ENCODE measurements at regions not wholly inside any gene's neighbourhood (a gene's known extent, or its start where the extent isn't known, plus 50 kb on each side); places are given as distances from the start of the nearest gene placed in this dataset.

GRCh38 chr3:110743202-110743601, 328.4 kb upstream of the NECTIN3 start:
- intact Hi-C loops (cut with DNase I), result no loop called here
- no peak for DNase-seq (ENCODE audit: low spot score)

- DNase-seq (ENCODE audit: low spot score), result no peak
Measured at GRCh38 chr3:110743984-110744383, 327.6 kb upstream of the NECTIN3 start.

DNA sequence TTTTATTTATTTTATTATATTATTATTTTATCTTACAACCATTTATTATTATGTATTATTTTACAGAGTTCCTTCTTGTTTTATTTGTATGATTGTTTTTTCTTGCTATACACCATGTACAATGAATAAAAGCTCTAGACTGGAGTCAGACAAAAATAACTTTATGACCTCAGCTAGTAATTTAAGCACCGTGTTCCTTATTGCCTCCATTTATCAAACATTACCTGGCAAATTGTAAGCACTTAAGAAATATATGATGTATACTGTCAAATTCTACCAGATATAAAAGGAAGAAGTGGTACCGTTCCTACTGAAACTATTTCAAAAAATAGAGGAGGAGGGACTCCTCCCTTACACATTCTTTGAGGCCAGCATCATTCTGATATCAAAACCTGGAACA, 326.9 kb upstream of the NECTIN3 start:
- intact Hi-C loops (cut with DNase I), result no loop called here
- no peak for DNase-seq (ENCODE audit: low spot score)

More at GRCh38 chr3:110743984-110744383, 327.6 kb upstream of the NECTIN3 start:
- intact Hi-C loops (cut with DNase I), result no loop called here

GRCh38 chr3:110749006-110749405, 322.6 kb upstream of the NECTIN3 start:
- no peak for DNase-seq (ENCODE audit: low spot score)
- intact Hi-C loops (cut with DNase I), result no loop called here

- intact Hi-C loops (cut with DNase I), result no loop called here
- DNase-seq (ENCODE audit: low spot score), result no peak
Measured at GRCh38 chr3:110750201-110750600, 321.4 kb upstream of the NECTIN3 start.

- DNase-seq (ENCODE audit: low spot score), result no peak
- intact Hi-C loops (cut with DNase I), result no loop called here
Measured at GRCh38 chr3:110752307-110752706, 319.3 kb upstream of the NECTIN3 start.

- intact Hi-C loops (cut with DNase I), result no loop called here
- DNase-seq (ENCODE audit: low spot score), result no peak
Measured at GRCh38 chr3:110753516-110753915, 318.1 kb upstream of the NECTIN3 start.

DNA sequence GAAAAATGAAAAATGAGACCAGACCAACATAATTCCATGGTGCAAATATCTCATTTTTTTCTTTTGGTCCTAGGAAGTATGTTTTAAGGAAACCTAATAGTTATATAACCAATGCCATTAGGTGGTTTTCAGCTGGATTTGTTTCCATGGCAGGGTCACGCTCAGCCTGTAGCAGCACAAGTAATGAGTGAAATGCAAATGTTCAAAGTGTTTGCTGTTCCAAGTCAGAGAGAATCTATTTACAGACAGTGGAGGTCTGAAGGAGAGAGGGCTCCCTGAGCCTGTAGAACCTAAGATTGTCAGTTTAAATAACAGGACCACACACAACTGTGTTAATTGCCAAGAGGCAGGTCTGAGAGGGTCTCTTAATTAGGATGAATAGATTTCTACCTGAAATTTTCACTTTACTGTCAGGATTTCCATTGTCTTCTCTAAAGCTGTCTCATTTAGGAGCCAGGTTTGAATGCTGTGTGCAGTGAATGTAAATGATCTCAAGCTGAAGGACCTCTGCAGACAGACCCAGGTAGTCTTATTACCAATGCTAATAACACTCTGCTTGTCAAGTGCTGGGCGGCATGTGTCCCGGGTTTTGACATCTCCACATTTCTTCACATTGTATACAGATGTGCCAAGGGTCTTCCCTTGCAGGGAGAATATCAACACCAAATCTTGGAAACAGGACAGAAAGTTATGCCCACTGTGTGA, 317.3 kb upstream of the NECTIN3 start:
- no peak for DNase-seq (ENCODE audit: low spot score)
- intact Hi-C loops (cut with DNase I), result no loop called here

DNA sequence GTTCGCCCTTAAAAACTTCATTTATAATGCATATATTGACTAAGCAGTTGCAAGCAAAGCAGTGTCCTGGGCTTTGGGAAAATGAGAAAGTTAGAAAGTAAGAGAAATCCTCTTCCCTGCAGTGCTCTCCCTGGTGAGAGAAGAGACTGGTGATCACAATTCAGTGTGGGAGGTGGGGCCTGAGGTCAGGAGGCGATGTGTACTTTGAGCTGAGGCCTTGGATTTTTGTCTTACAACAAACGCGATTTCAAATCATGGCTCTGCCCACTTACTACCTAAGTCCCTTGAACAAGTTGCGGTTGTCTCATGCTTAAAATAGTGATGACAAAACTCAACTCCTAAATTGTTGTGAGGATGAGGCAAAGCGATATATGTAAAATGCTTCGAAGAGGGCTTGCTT, 316.3 kb upstream of the NECTIN3 start:
- no peak for DNase-seq (ENCODE audit: low spot score)
- intact Hi-C loops (cut with DNase I), result no loop called here

DNA sequence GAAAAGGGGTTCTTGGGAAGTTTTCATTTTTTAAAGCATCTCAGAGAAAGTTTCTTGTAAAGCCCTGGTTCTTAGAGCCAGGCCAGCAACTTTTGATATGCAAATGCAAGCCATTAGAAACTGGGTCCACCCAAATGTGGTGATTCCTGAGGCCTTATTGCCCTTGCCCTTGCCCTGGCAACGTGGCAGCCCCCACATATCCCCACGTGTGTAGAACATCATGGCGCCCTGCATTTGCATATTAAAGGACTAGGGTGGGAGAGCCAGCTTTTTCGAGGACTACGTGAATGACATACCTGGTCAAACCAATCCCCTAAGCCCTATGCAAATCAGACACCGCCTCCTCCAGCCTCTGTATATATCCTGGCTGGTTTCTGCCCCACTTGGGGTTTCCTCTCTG, 314.9 kb upstream of the NECTIN3 start:
- intact Hi-C loops (cut with DNase I), result no loop called here
- no peak for DNase-seq (ENCODE audit: low spot score)

DNA sequence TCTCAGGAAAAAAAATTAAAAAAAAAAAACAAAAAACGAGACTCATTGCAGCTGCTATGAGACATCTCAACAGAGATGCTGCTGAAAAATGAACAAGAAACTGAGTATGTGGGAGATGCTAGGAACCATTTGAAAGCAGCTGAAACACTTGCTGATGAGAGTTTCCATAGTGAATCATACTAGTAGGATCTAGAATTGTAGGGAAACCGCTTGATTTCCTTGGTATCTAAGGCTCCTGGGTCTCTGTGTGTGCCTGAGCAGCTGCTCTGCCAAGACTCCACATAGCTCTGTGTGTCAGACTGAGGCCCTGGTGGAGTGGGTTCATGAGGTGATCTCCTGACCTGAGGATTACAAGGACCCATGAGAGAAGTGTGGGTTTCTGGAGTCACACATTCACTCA, 313.4 kb upstream of the NECTIN3 start:
- intact Hi-C loops (cut with DNase I), result no loop called here
- no peak for DNase-seq (ENCODE audit: low spot score)

DNA sequence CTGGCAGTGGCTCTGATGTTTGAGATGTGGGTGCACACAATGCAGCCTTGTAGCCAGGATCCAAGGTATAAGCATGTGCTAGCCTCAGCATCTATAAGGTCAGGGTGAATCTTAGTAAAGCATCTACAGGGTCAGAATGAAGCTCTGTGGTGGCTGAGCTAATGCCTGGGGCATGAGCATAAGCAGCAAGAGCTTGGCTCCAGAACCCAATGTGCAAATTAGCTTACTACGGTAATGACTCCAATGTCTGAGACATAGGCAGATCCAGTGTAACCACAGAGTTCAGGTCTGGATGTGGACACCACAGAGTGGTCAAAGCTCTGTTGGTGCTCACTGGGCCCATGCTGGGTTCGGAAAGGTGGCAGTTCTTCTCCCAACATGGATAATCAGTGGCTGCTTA, 304.5 kb upstream of the NECTIN3 start:
- intact Hi-C loops (cut with DNase I), result no loop called here
- no peak for DNase-seq (ENCODE audit: low spot score)

DNA sequence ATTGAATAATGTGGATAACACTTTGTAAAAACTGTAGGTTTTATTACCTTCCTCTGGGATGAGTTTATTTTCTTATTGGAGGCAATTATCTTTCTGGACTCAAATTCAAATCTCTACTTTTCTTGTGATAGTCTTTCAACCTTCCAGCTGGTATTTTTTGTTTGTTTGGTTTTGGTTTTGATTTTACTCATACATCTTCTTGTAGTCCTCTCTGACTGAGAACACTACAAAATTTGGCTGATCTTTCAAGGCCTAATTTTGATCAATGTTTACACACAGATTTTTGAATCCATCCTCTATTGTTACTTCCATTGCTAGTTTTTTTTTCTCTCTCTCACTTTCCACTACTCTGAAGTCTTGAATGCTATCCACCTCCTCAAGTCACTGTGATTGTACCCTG, 303.8 kb upstream of the NECTIN3 start:
- intact Hi-C loops (cut with DNase I), result no loop called here
- DNase-seq (ENCODE audit: low spot score), result no peak

- intact Hi-C loops (cut with DNase I), result no loop called here
- no peak for DNase-seq (ENCODE audit: low spot score)
Measured at GRCh38 chr3:110773413-110773954, 298.1 kb upstream of the NECTIN3 start.

DNA sequence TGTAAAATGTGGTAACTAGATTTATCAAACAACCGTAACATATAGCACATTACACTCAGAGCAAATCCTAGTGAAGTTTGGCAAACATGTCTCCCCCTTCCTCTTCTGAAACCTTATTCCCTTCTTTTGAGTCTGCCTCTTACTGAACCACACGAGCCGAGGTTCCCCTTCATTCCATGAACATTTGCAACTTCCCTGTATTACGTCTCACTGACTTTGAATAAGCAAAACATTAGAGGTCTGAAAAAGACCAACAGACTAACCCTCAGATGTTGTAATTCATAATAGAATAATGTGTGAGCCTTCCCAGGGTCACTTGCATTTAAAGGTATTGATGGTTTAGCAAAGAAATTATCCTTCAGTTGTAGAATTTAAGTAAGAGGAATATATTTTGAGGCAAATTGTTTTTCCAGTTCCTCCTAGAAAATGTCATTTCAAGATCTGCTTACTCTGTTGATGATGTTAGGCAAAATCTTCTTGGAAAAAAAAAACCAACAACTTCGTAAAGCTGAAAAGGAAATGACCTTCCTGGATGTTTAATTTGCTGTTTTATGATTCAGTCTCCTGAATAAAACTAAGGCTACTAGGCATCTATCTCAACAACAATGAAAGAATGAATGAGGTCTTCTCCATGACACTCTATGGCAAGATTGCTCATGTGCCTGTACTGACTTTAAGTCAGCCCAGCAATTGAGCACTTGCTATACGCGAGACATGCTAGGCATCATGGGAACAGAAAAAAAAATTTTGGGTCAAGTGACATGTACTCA, 296.9 kb upstream of the NECTIN3 start:
- DNase-seq (ENCODE audit: low spot score), result no peak
- intact Hi-C loops (cut with DNase I), result no loop called here

- intact Hi-C loops (cut with DNase I), result no loop called here
- no peak for DNase-seq (ENCODE audit: low spot score)
Measured at GRCh38 chr3:110779581-110779980, 292.0 kb upstream of the NECTIN3 start.

GRCh38 chr3:110783541-110783940, 288.1 kb upstream of the NECTIN3 start:
- intact Hi-C loops (cut with DNase I), result no loop called here
- no peak for DNase-seq (ENCODE audit: low spot score)

- intact Hi-C loops (cut with DNase I), result no loop called here
- DNase-seq (ENCODE audit: low spot score), result no peak
Measured at GRCh38 chr3:110788794-110789193, 282.8 kb upstream of the NECTIN3 start.

GRCh38 chr3:110789315-110789714, 282.3 kb upstream of the NECTIN3 start:
- no peak for DNase-seq (ENCODE audit: low spot score)
- intact Hi-C loops (cut with DNase I), result no loop called here

- DNase-seq (ENCODE audit: low spot score), result no peak
- intact Hi-C loops (cut with DNase I), result no loop called here
Measured at GRCh38 chr3:110790631-110791030, 281.0 kb upstream of the NECTIN3 start.
